PC-3 (cell line): ENCODE measurements at regions not wholly inside any gene's neighbourhood (a gene's known extent, or its start where the extent isn't known, plus 50 kb on each side); places are given as distances from the start of the nearest gene placed in this dataset.

ENCODE experiments used
- ATAC-seq: fragments of 200-7000 bp; cut with Tn5 transposase; 2 replicates; pipeline ENCODE4 v1.9.1; 2020; ENCODE audit warnings: mild to moderate bottlenecking, moderate library complexity
- BruUV-seq: library from RNA; stranded (reverse); fragments of 400-500 nt; replicated peaks from 2 replicates; lab custom pipeline; 2021; lab: Mats Ljungman, UMichigan
- CTCF ChIA-PET: fragments of 300-600 bp; sonication (Branson Sonifier 250); formaldehyde crosslinking; loops from one replicate; lab custom pipeline; 2022; ENCODE audit warnings: antibody characterized with exemption; lab: Charles Lee
- POLR2A ChIA-PET: fragments of 300-600 bp; sonication (Branson Sonifier 250); formaldehyde crosslinking; loops from one replicate; lab custom pipeline; 2022; ENCODE audit warnings: antibody characterized with exemption; ENCODE audit not compliant: unreplicated experiment; lab: Charles Lee
- DNase-seq: peaks from one replicate; pipeline ENCODE4 v3.0.0-alpha.2; 2015
- H2AFZ ChIP-seq: fragments of 300-600 bp; sonication (generic); 2 replicates; pipeline ENCODE4 v1.6.0; 2016; ENCODE audit warnings: antibody characterized with exemption, low read length
- H3F3A ChIP-seq: fragments of 300-600 bp; sonication (generic); one replicate; pipeline ENCODE4 v1.6.0; 2017; ENCODE audit warnings: antibody characterized with exemption, low read length, control low read depth, mild to moderate bottlenecking; ENCODE audit not compliant: unreplicated experiment
- H3K27ac ChIP-seq: fragments of 300-600 bp; sonication (generic); 2 replicates; pipeline ENCODE4 v1.5.1; 2016; ENCODE audit warnings: mild to moderate bottlenecking, low read length
- H3K27me3 ChIP-seq: fragments of 300-600 bp; sonication (generic); 2 replicates; pipeline ENCODE4 v1.6.1; 2016; ENCODE audit warnings: low read length, mixed read lengths
- H3K36me3 ChIP-seq: fragments of 300-600 bp; sonication (generic); 2 replicates; pipeline ENCODE4 v1.6.1; 2016; ENCODE audit warnings: low read depth, mixed run types, low read length, mixed read lengths
- H3K4me1 ChIP-seq: fragments of 300-600 bp; sonication (generic); 2 replicates; pipeline ENCODE4 v1.5.1; 2016; ENCODE audit warnings: low read length; ENCODE audit not compliant: insufficient read depth
- H3K4me2 ChIP-seq: fragments of 300-600 bp; sonication (generic); 2 replicates; pipeline ENCODE4 v1.6.0; 2016; ENCODE audit warnings: low read length
- H3K4me3 ChIP-seq: fragments of 300-600 bp; sonication (generic); 2 replicates; pipeline ENCODE4 v1.5.1; 2016; ENCODE audit warnings: mild to moderate bottlenecking, low read length, mixed read lengths
- H3K79me2 ChIP-seq: fragments of 300-600 bp; sonication (generic); 2 replicates; pipeline ENCODE4 v1.6.1; 2017; ENCODE audit warnings: low read length, mixed read lengths
- H3K9ac ChIP-seq: fragments of 300-600 bp; sonication (generic); 2 replicates; pipeline ENCODE4 v1.6.0; 2016; ENCODE audit warnings: mild to moderate bottlenecking, low read length
- H3K9me2 ChIP-seq: fragments of 300-600 bp; sonication (generic); replicated peaks from 2 replicates; pipeline ENCODE4 v1.6.1; 2016; ENCODE audit warnings: mixed run types, low read length, mixed read lengths
- H3K9me3 ChIP-seq: fragments of 300-600 bp; sonication (generic); 2 replicates; pipeline ENCODE4 v1.6.1; 2016; ENCODE audit warnings: low read length, mixed read lengths
- H4K20me1 ChIP-seq: fragments of 300-600 bp; sonication (generic); 2 replicates; pipeline ENCODE4 v1.6.1; 2016; ENCODE audit warnings: low read length, mixed read lengths
- EZH2 ChIP-seq: fragments of 300-600 bp; sonication (generic); IDR thresholded peaks from one replicate; pipeline ENCODE4 v1.6.1; 2017; ENCODE audit warnings: antibody characterized with exemption, mild to moderate bottlenecking, low read length; ENCODE audit not compliant: unreplicated experiment
- EZH2phosphoT487 ChIP-seq: fragments of 300-600 bp; sonication (generic); IDR thresholded peaks from 2 replicates; pipeline ENCODE4 v1.6.1; 2018; ENCODE audit warnings: mild to moderate bottlenecking, antibody characterized with exemption, low read length, borderline replicate concordance
- intact Hi-C: fragments of 100-400 bp; cut with micrococcal nuclease; formaldehyde crosslinking; loops from 2 replicates; pipeline ENCODE4 v1.9.0; 2023
- TF ChIP-seq, protein P1 (sequence below): fragments of 300-600 bp; sonication (generic); conservative IDR thresholded peaks from 2 replicates; pipeline ENCODE4 v1.5.1; 2017; ENCODE audit warnings: antibody characterized with exemption, low read depth, mild to moderate bottlenecking, low read length

DNA sequence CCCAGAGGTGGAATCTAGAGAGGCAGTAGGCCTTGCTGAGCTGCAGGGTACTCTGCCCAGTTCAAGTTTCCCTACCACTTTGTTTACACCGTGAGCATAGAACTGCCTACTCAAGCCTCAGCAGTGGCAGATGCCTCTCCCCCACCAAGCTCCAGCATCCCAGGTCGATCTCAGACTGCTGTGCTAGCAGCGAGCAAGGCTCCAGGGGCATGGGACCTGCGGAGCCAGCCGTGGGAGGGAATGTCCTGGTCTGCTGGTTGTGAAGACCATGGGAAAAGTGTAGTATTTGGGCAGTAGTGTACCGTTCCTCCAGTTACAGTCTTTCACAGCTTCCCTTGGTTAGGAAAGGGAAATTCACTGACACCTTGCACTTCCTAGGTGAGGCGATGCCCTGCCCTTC is 50.6 kb upstream of the FSIP2 start:
- no peak overlapping the region for H3K4me2 ChIP-seq
- no peak overlapping the region for H3K9ac ChIP-seq
- H3K4me3 ChIP-seq = no peak overlapping the region
- intact Hi-C loops = no loop called here
- ATAC-seq = no peak
- H3K9me2 ChIP-seq = no peaks in the 10 kb centered on the region
- no peaks in the 10 kb centered on the region for H3K36me3 ChIP-seq
- H4K20me1 ChIP-seq = no peaks in the 10 kb centered on the region
- H3K9me3 ChIP-seq = no peaks in the 10 kb centered on the region
- no peaks in the 10 kb centered on the region for H3K79me2 ChIP-seq
- no peaks in the 10 kb centered on the region for H3F3A ChIP-seq
- no peak for DNase-seq
- no peak overlapping the region for H3K27ac ChIP-seq
- H2AFZ ChIP-seq = no peak overlapping the region
- ChIA-PET POLR2A (no interaction called here), CTCF (no interaction called here)
- no peaks in the 10 kb centered on the region for H3K27me3 ChIP-seq
- TF ChIP-seq EZH2 (no peak), EZH2phosphoT487 (no peak)
- TF ChIP-seq, protein P1, sequence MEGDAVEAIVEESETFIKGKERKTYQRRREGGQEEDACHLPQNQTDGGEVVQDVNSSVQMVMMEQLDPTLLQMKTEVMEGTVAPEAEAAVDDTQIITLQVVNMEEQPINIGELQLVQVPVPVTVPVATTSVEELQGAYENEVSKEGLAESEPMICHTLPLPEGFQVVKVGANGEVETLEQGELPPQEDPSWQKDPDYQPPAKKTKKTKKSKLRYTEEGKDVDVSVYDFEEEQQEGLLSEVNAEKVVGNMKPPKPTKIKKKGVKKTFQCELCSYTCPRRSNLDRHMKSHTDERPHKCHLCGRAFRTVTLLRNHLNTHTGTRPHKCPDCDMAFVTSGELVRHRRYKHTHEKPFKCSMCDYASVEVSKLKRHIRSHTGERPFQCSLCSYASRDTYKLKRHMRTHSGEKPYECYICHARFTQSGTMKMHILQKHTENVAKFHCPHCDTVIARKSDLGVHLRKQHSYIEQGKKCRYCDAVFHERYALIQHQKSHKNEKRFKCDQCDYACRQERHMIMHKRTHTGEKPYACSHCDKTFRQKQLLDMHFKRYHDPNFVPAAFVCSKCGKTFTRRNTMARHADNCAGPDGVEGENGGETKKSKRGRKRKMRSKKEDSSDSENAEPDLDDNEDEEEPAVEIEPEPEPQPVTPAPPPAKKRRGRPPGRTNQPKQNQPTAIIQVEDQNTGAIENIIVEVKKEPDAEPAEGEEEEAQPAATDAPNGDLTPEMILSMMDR = no peak
- H3K4me1 ChIP-seq = peaks cover 9% of the 10 kb centered on the region; the same call in 1 of the 2 replicates
- no TSS peak for BruUV-seq
